ENCODE measurements at regions not wholly inside any gene's neighbourhood (a gene's known extent, or its start where the extent isn't known, plus 50 kb on each side); places are given as distances from the start of the nearest gene placed in this dataset.

DNA sequence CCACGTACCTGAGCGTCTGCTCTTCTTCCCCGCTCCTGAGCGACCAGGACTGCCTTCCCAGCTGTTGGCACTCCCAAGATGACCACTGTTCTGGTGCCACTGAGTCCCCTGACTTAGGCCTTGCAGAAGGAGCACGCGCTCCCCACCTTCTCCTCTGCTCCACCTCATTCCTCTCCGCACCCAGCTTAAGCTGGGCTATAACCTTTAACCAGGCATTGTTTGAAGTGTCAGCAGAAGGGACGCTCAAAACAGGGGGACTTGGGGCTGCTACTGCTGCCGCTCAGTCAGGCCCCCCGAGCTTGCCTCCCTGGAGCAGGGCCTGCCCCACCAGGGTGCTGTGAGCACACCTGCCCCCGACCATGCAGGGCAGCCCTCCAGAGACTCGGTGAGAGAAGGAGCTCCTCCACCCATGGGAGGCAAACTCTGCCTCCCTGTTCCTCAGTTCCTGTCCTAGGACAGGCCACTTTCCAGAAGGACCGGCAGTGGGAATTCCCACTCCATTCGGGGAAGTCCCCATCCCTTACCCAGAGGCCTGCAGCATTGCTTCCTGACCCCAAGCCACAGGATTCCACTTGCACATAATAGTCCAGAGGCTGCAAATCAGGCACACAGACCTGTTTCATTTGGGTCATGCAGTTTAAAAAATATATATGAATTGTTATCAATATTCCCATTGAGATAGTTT is 99.7 kb upstream of the ENPP6 start:
- no peak overlapping the region for H3K4me3 Mint-ChIP-seq (ENCODE audit: unreplicated experiment)
- ChIA-PET POLR2A (interaction anchor here (0.7 kb wide), 1 partner anchor 762 kb away, joined by 3 read pairs; no protein-coding TSS in a partner anchor), CTCF (interaction anchor here (0.6 to 0.7 kb wide), 2 partner anchors 35 to 150 kb away, joined by 3 read pairs; no protein-coding TSS in a partner anchor)
- DNase-seq (ENCODE audit: unreplicated experiment): no peak
- H3K27me3 Mint-ChIP-seq (ENCODE audit: insufficient read depth, unreplicated experiment): no peaks in the 10 kb centered on the region
- TF ChIP-seq CTCF (IDR thresholded peaks at IDR 0.05; ENCODE audit: unreplicated experiment): no peak
- BruUV-seq (replicated peaks): no TSS peak
- no peaks in the 10 kb centered on the region for H3K9me3 Mint-ChIP-seq (ENCODE audit: unreplicated experiment)
- intact Hi-C loops (cut with micrococcal nuclease): no loop called here
- no peak overlapping the region for H3K27ac Mint-ChIP-seq (ENCODE audit: low read depth, unreplicated experiment)
- no peaks in the 10 kb centered on the region for H3K4me1 Mint-ChIP-seq (ENCODE audit: insufficient read depth, unreplicated experiment)
- H3K36me3 Mint-ChIP-seq (ENCODE audit: insufficient read depth, unreplicated experiment): no peaks in the 10 kb centered on the region

- BruUV-seq (replicated peaks): no TSS peak
- ChIA-PET POLR2A (no interaction called here), CTCF (no interaction called here)
- no peak for DNase-seq (ENCODE audit: unreplicated experiment)
- Mint-ChIP-seq H3K9me3 (ENCODE audit: unreplicated experiment) (no peaks in the 10 kb centered on the region), H3K4me1 (ENCODE audit: insufficient read depth, unreplicated experiment) (no peaks in the 10 kb centered on the region), H3K27ac (ENCODE audit: low read depth, unreplicated experiment) (no peak overlapping the region), H3K4me3 (ENCODE audit: unreplicated experiment) (no peak overlapping the region), H3K36me3 (ENCODE audit: insufficient read depth, unreplicated experiment) (no peaks in the 10 kb centered on the region), H3K27me3 (ENCODE audit: insufficient read depth, unreplicated experiment) (no peaks in the 10 kb centered on the region)
- intact Hi-C loops (cut with micrococcal nuclease): no loop called here
- TF ChIP-seq CTCF (IDR thresholded peaks at IDR 0.05; ENCODE audit: unreplicated experiment): no peak
These were observed 99.1 kb upstream of the ENPP6 start for GRCh38 chr4:184316821-184317220.

DNA sequence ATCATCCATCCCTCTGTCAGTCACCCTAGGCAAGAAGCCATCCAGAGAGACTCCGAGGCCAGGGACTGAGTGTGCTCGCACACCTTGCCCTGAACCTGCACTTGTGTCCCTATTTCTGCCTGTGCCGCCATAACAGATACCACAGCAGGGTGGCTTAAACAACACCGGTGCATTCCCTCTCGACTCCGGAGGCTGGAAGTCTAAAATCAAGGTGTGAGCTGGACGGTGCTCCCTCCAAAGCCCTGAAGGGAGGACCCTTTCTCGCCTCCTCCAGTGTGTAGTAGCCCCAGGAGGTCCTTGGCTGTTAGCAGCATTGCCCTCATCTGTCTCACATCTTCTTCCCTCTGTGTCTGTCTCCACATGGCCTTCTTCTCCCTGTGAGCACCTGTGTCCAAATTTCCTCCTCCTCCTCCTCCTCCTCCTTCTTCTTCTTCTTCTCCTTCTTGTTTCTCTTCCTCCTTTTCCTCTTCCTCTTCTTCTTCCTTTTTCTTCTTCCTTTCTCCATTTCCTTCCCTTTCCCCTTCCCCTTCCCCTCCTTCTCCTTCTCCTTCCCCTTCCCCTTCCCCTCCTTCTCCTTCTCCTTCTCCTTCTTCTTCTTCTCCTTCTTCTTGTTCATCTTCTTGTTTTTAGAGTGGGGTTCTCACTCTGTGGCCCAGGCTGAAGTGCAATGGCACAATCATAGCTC is 98.1 kb upstream of the ENPP6 start:
- Mint-ChIP-seq H3K4me3 (ENCODE audit: unreplicated experiment) (no peak overlapping the region), H3K9me3 (ENCODE audit: unreplicated experiment) (no peaks in the 10 kb centered on the region), H3K36me3 (ENCODE audit: insufficient read depth, unreplicated experiment) (no peaks in the 10 kb centered on the region), H3K27me3 (ENCODE audit: insufficient read depth, unreplicated experiment) (no peaks in the 10 kb centered on the region), H3K4me1 (ENCODE audit: insufficient read depth, unreplicated experiment) (no peaks in the 10 kb centered on the region), H3K27ac (ENCODE audit: low read depth, unreplicated experiment) (no peak overlapping the region)
- no TSS peak for BruUV-seq (replicated peaks)
- TF ChIP-seq CTCF (IDR thresholded peaks at IDR 0.05; ENCODE audit: unreplicated experiment): no peak
- DNase-seq (ENCODE audit: unreplicated experiment): no peak
- intact Hi-C loops (cut with micrococcal nuclease): no loop called here
- ChIA-PET POLR2A (no interaction called here), CTCF (interaction anchor here (0.5 kb wide), 1 partner anchor 15 kb away, joined by 3 read pairs; no protein-coding TSS in a partner anchor)

- Mint-ChIP-seq H3K4me3 (ENCODE audit: unreplicated experiment) (no peak overlapping the region), H3K4me1 (ENCODE audit: insufficient read depth, unreplicated experiment) (peaks cover 15% of the 10 kb centered on the region), H3K36me3 (ENCODE audit: insufficient read depth, unreplicated experiment) (peaks cover 7% of the 10 kb centered on the region), H3K27me3 (ENCODE audit: insufficient read depth, unreplicated experiment) (no peaks in the 10 kb centered on the region), H3K9me3 (ENCODE audit: unreplicated experiment) (no peaks in the 10 kb centered on the region), H3K27ac (ENCODE audit: low read depth, unreplicated experiment) (no peak overlapping the region)
- BruUV-seq (replicated peaks): no TSS peak
- TF ChIP-seq CTCF (IDR thresholded peaks at IDR 0.05; ENCODE audit: unreplicated experiment): no peak
- no peak for DNase-seq (ENCODE audit: unreplicated experiment)
- intact Hi-C loops (cut with micrococcal nuclease): no loop called here
- ChIA-PET POLR2A (interaction anchor here (0.8 kb wide), 1 partner anchor 224 kb away, joined by 3 read pairs; no protein-coding TSS in a partner anchor), CTCF (no interaction called here)
These were observed 96.3 kb upstream of the ENPP6 start for GRCh38 chr4:184313702-184314659.

All from MCF 10A (cell line).